Suprapubic skin (tissue), 4 donors: ENCODE measurements at regions not wholly inside any gene's neighbourhood (a gene's known extent, or its start where the extent isn't known, plus 50 kb on each side); places are given as distances from the start of the nearest gene placed in this dataset.

Source experiments
- EP300 ChIP-seq: sonication (generic); formaldehyde crosslinking; IDR thresholded peaks from one replicate; pipeline ENCODE4 v1.6.1; 2017; ENCODE audit warnings: antibody characterized with exemption
- POLR2A ChIP-seq, 2 donors: fragments of 450-650 bp; IDR thresholded peaks; one replicate each; pipeline ENCODE4 v1.6.1; 2017; ENCODE audit warnings: antibody characterized with exemption in 2 of 2, mild to moderate bottlenecking in 2 of 2, moderate library complexity in 2 of 2
- POLR2AphosphoS5 ChIP-seq, 3 donors: sonication (generic); formaldehyde crosslinking; IDR thresholded peaks; one replicate each; pipeline ENCODE4 v1.6.1; 2017; ENCODE audit warnings: antibody characterized with exemption in 3 of 3
- TF ChIP-seq, protein P1 (sequence below), 2 donors: fragments of 200-600 bp in 1 of 2; fragments of 450-650 bp in 1 of 2; sonication (generic) in 1 of 2; IDR thresholded peaks; one replicate each; pipeline ENCODE4 v1.5.1; 2016 to 2019; ENCODE audit warnings: antibody characterized with exemption in 2 of 2, mild to moderate bottlenecking in 1 of 2, moderate library complexity in 1 of 2

- TF ChIP-seq, protein P1, sequence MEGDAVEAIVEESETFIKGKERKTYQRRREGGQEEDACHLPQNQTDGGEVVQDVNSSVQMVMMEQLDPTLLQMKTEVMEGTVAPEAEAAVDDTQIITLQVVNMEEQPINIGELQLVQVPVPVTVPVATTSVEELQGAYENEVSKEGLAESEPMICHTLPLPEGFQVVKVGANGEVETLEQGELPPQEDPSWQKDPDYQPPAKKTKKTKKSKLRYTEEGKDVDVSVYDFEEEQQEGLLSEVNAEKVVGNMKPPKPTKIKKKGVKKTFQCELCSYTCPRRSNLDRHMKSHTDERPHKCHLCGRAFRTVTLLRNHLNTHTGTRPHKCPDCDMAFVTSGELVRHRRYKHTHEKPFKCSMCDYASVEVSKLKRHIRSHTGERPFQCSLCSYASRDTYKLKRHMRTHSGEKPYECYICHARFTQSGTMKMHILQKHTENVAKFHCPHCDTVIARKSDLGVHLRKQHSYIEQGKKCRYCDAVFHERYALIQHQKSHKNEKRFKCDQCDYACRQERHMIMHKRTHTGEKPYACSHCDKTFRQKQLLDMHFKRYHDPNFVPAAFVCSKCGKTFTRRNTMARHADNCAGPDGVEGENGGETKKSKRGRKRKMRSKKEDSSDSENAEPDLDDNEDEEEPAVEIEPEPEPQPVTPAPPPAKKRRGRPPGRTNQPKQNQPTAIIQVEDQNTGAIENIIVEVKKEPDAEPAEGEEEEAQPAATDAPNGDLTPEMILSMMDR (IDR thresholded peaks at IDR 0.05), result no peak
- TF ChIP-seq POLR2A (IDR thresholded peaks at IDR 0.05) (no peak), POLR2AphosphoS5 (IDR thresholded peaks at IDR 0.05) (no peak), EP300 (no peak)
Measured at GRCh38 chr18:67766930-67767329, 250.4 kb upstream of the DSEL start.
